ENCODE measurements at regions not wholly inside any gene's neighbourhood (a gene's known extent, or its start where the extent isn't known, plus 50 kb on each side); places are given as distances from the start of the nearest gene placed in this dataset.

- DNase-seq = no peak
These were observed 292.2 kb downstream of the MZT1 start for GRCh38 chr13:72435251-72435650.

- DNase-seq = no peak
These were observed 295.3 kb downstream of the MZT1 start for GRCh38 chr13:72431981-72432682.

GRCh38 chr13:72430923-72431322, 296.5 kb downstream of the MZT1 start:
- DNase-seq = no peak

- no peak for DNase-seq
These were observed 299.5 kb downstream of the MZT1 start for GRCh38 chr13:72427757-72428528.

GRCh38 chr13:72424059-72424458, 303.4 kb downstream of the MZT1 start:
- no peak for DNase-seq

- no peak for DNase-seq
These were observed 311.6 kb downstream of the MZT1 start for GRCh38 chr13:72415817-72416216.

GRCh38 chr13:72412481-72412880, 314.9 kb downstream of the MZT1 start:
- no peak for DNase-seq

GRCh38 chr13:72405441-72405840, 322.0 kb downstream of the MZT1 start:
- DNase-seq = no peak

GRCh38 chr13:72403396-72404010, 323.9 kb downstream of the MZT1 start:
- DNase-seq = no peak

- no peak for DNase-seq
These were observed 326.6 kb downstream of the MZT1 start for GRCh38 chr13:72400856-72401255.

- no peak for DNase-seq
These were observed 328.1 kb downstream of the MZT1 start for GRCh38 chr13:72399351-72399750.

- no peak for DNase-seq
These were observed 330.2 kb downstream of the MZT1 start for GRCh38 chr13:72397265-72397664.

- no peak for DNase-seq
These were observed 336.5 kb downstream of the MZT1 start for GRCh38 chr13:72390909-72391308.

- DNase-seq = no peak
These were observed 341.2 kb downstream of the MZT1 start for GRCh38 chr13:72386138-72386684.

GRCh38 chr13:72384879-72385278, 342.6 kb downstream of the MZT1 start:
- no peak for DNase-seq

GRCh38 chr13:72384186-72384823, 343.1 kb downstream of the MZT1 start:
- no peak for DNase-seq

GRCh38 chr13:72383646-72384045, 343.8 kb downstream of the MZT1 start:
- no peak for DNase-seq

GRCh38 chr13:72379581-72379980, 347.8 kb downstream of the MZT1 start:
- DNase-seq = no peak

- no peak for DNase-seq
These were observed 359.4 kb downstream of the MZT1 start for GRCh38 chr13:72368031-72368430.

- DNase-seq = no peak
These were observed 380.7 kb downstream of the MZT1 start for GRCh38 chr13:72346716-72347115.

- DNase-seq = no peak
These were observed 385.1 kb downstream of the MZT1 start for GRCh38 chr13:72342364-72342763.

- DNase-seq = no peak
These were observed 385.5 kb downstream of the MZT1 start for GRCh38 chr13:72341904-72342303.
